Activated CD4-positive, alpha-beta T cell treated with anti-CD3 and anti-CD28 coated beads for 24 hours (primary cell): ENCODE measurements at regions not wholly inside any gene's neighbourhood (a gene's known extent, or its start where the extent isn't known, plus 50 kb on each side); places are given as distances from the start of the nearest gene placed in this dataset.

Experiments
- DNase-seq, 2 donors: peaks; one replicate each; pipeline ENCODE4 v3.0.0-alpha.2; 2020; ENCODE audit warnings: low read depth in 2 of 2

GRCh38 chr6:169895000-169895759 lies 143.8 kb downstream of the ERMARD start:
- no peak for DNase-seq

- DNase-seq = no peak
These were observed 143.0 kb downstream of the ERMARD start for GRCh38 chr6:169894377-169894960.

- no peak for DNase-seq
These were observed 142.2 kb downstream of the ERMARD start for GRCh38 chr6:169893624-169894023.

- no peak for DNase-seq
These were observed 140.4 kb downstream of the ERMARD start for GRCh38 chr6:169891846-169892245.

GRCh38 chr6:169891421-169891820 lies 140.0 kb downstream of the ERMARD start:
- DNase-seq = no peak

GRCh38 chr6:169890901-169891300 lies 139.5 kb downstream of the ERMARD start:
- DNase-seq = no peak

GRCh38 chr6:169890049-169890448 lies 138.6 kb downstream of the ERMARD start:
- DNase-seq = no peak

- DNase-seq = no peak
These were observed 136.2 kb downstream of the ERMARD start for GRCh38 chr6:169887529-169888140.

- DNase-seq = no peak
These were observed 135.3 kb downstream of the ERMARD start for GRCh38 chr6:169886631-169887227.

GRCh38 chr6:169885831-169886230 lies 134.4 kb downstream of the ERMARD start:
- DNase-seq = no peak

- DNase-seq = no peak
These were observed 133.7 kb downstream of the ERMARD start for GRCh38 chr6:169885131-169885530.

- no peak for DNase-seq
These were observed 132.7 kb downstream of the ERMARD start for GRCh38 chr6:169884158-169884557.

GRCh38 chr6:169883316-169883715 lies 131.9 kb downstream of the ERMARD start:
- no peak for DNase-seq

- DNase-seq = no peak
These were observed 130.6 kb downstream of the ERMARD start for GRCh38 chr6:169881976-169882375.

GRCh38 chr6:169881398-169881797 lies 130.0 kb downstream of the ERMARD start:
- no peak for DNase-seq

- DNase-seq = no peak
These were observed 129.1 kb downstream of the ERMARD start for GRCh38 chr6:169880516-169880915.

- no peak for DNase-seq
These were observed 117.9 kb downstream of the ERMARD start for GRCh38 chr6:169869301-169869700.

GRCh38 chr6:169868458-169868857 lies 117.0 kb downstream of the ERMARD start:
- DNase-seq = peak; percentile 22

GRCh38 chr6:169867751-169868191 lies 116.3 kb downstream of the ERMARD start:
- DNase-seq = no peak

- no peak for DNase-seq
These were observed 115.5 kb downstream of the ERMARD start for GRCh38 chr6:169866668-169867521.

GRCh38 chr6:169866140-169866534 lies 114.7 kb downstream of the ERMARD start:
- no peak for DNase-seq
